RWPE1 (cell line): ENCODE measurements at regions not wholly inside any gene's neighbourhood (a gene's known extent, or its start where the extent isn't known, plus 50 kb on each side); places are given as distances from the start of the nearest gene placed in this dataset.
"Not testable (repeated sequence)": the region's sequence is repeated elsewhere in the genome, so short reads cannot be mapped to it uniquely, and the experiment has no call there.

ENCODE experiments used
- CTCF ChIA-PET: fragments of 350-600 bp; sonication (Branson Sonifier 250); formaldehyde crosslinking; extraction: SDS; loops from one replicate; lab custom pipeline; 2021; lab: Yijun Ruan, JAX
- POLR2A ChIA-PET: fragments of 400-600 bp; formaldehyde crosslinking; extraction: SDS; loops from one replicate; lab custom pipeline; 2020; ENCODE audit warnings: antibody characterized with exemption; ENCODE audit not compliant: low non-redundant PET; lab: Yijun Ruan, JAX
- DNase-seq: peaks from one replicate; pipeline ENCODE4 v3.0.0; 2012; ENCODE audit warnings: low spot score
- H3K27ac ChIP-seq: fragments of 450-650 bp; 2 replicates; pipeline ENCODE4 v1.5.1; 2017
- CTCF ChIP-seq: fragments of 450-650 bp; conservative IDR thresholded peaks from 2 replicates; pipeline ENCODE4 v1.5.1; 2017; ENCODE audit warnings: low read depth, mild to moderate bottlenecking

- H3K27ac ChIP-seq, result no peak overlapping the region
- no peak for DNase-seq
- POLR2A ChIA-PET, result no interaction called here
- CTCF ChIA-PET, result no interaction called here
- no peak for TF ChIP-seq CTCF
Measured at GRCh38 chr12:19916974-19917373, 451.4 kb upstream of the PDE3A start.

GRCh38 chr12:19921716-19922115 lies 446.6 kb upstream of the PDE3A start:
- DNase-seq, H3K27ac ChIP-seq, POLR2A ChIA-PET, CTCF ChIA-PET: not testable (repeated sequence)

GRCh38 chr12:19922717-19923116 lies 445.6 kb upstream of the PDE3A start:
- TF ChIP-seq CTCF, result no peak
- ChIA-PET POLR2A (no interaction called here), CTCF (no interaction called here)
- no peak overlapping the region for H3K27ac ChIP-seq
- DNase-seq, result no peak

- no peak for DNase-seq
- TF ChIP-seq CTCF, result no peak
- POLR2A ChIA-PET, result no interaction called here
- H3K27ac ChIP-seq, result no peak overlapping the region
- CTCF ChIA-PET, result interaction anchor here (0.6 kb wide), 1 partner anchor 211 kb away, joined by 4 read pairs; no protein-coding TSS in a partner anchor
Measured at GRCh38 chr12:19924360-19924759, 444.0 kb upstream of the PDE3A start.

- CTCF ChIA-PET, result no interaction called here
- no peak for TF ChIP-seq CTCF
- DNase-seq, result no peak
- POLR2A ChIA-PET, result no interaction called here
- no peak overlapping the region for H3K27ac ChIP-seq
Measured at GRCh38 chr12:19925841-19926240, 442.5 kb upstream of the PDE3A start.

GRCh38 chr12:19926266-19926665 lies 442.1 kb upstream of the PDE3A start:
- POLR2A ChIA-PET, result no interaction called here
- no peak for TF ChIP-seq CTCF
- CTCF ChIA-PET, result no interaction called here
- no peak for DNase-seq
- H3K27ac ChIP-seq, result no peak overlapping the region

GRCh38 chr12:19927661-19928060 lies 440.7 kb upstream of the PDE3A start:
- TF ChIP-seq CTCF, result no peak
- ChIA-PET POLR2A (no interaction called here), CTCF (no interaction called here)
- no peak for DNase-seq
- H3K27ac ChIP-seq, result no peak overlapping the region
